SIG-M5 treated with dmso at 0.1 percent for 504 hours (cell line): ENCODE measurements at regions not wholly inside any gene's neighbourhood (a gene's known extent, or its start where the extent isn't known, plus 50 kb on each side); places are given as distances from the start of the nearest gene placed in this dataset.

Experiments used
- DNase-seq: peaks from one replicate; lab custom pipeline; 2025; ENCODE audit not compliant: unreplicated experiment; lab: John Stamatoyannopoulos, UW

DNA sequence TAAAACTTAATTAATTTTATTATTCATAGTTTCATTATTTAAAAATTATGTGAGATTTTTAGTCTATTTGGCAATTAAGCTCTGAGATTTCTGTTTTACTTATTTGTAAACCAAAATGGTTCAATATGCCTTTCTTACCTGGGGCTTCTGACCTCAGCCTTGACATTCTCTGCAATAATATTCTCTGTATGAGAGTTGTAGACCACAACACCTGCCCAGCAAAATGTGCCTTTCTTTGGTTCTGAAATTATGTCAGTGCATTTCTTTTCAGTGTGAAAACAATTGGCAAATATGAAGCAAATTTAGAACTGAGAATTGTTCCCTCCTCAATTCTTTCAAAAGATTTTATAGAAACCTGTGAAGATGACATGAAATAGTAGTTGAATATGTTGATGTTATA is 426.4 kb upstream of the FZD8 start:
- DNase-seq, result no peak

DNA sequence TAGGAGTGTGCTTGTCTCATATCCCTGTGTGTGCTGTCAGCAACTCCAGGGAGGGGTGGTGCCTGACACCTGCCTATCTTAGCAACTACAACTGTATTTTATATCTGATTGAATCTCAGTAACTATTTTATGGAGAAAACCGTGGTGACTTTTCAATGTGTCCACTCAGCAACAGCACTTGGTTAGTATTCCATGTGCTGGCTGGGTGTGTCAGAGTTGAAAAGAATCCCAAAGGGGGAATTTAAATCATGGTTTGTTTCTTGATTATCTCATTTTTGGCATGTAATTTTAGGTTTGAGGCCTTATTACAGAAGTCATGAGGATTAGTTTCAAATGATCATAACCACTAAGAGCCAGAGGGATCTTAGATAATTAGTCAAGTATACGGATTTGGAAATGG is 425.7 kb upstream of the FZD8 start:
- DNase-seq, result no peak

DNA sequence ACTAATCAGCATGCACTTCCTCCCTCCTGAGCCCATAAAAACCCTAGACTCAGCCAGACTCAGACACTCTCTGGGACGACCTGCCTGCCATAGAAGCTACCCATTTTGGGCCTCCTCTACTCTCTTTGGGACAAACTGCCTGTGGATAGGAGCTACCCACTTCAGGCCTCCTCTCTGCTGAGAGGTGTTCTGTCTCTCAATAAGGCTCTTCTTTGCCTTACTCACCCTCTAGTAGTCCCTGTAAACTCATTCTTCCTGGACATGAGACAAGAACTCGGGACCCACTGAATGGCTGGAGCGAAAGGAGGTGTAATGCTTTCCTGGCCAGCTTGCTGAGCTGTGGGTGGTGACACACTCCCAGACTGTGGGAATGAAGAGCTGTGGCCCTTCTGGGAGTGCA is 424.8 kb upstream of the FZD8 start:
- no peak for DNase-seq

DNA sequence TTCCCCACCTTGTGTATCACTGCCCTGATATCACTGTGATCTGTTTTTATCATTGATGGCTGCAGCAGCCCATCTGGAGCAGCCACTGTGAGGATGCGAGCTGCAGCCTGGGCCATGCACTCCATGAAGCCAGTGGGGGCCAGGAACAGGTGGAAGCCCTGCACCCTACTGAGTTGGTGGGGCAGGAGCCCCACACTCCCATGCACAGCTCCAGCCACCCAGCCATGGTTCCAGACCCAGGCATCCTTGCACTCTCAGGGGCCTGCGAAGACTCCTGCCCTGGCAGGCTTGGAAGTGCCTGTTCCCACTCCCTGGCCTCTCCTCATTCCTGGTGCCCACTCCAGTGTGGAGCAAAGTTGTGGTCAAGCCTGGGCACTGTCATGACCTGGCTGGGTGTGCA is 424.0 kb upstream of the FZD8 start:
- DNase-seq, result no peak

DNA sequence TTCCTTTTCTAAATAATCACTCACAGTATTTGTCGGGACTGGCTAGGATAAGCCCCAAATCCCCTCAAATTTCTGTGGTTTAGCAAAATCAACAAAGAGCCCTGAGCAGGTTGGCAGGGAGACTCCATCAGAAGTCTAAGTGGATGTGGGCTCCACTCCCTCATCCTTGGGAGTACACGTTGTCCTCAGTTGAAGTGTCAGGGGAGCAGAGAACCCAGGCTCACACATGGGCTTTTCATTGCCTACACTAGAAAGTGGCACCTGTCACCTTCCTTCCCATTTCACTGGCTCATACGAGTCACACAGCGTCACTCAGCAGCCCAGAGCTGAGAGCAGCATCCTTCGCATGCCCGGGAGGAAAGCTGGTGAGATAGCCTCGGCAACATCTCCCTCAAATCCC is 421.3 kb upstream of the FZD8 start:
- no peak for DNase-seq

DNA sequence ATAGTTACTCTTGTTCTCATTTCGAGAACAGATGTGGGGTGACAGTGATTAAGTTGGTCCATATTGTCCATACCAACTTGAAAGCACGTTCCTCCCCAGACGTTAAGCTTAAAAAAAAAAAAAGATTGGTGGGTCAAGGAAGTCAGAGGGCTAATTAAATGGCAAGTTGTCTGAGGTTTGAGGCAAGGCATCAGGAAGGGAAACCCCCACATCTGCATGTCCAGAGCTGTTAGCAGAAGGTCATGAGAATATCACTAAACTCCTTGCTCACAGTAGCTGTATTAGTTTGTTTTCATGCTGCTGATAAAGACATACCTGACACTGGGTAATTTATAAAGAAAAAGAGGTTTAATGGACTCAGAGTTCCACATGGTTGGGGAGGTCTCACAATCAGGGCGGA is 415.6 kb upstream of the FZD8 start:
- DNase-seq, result no peak

DNA sequence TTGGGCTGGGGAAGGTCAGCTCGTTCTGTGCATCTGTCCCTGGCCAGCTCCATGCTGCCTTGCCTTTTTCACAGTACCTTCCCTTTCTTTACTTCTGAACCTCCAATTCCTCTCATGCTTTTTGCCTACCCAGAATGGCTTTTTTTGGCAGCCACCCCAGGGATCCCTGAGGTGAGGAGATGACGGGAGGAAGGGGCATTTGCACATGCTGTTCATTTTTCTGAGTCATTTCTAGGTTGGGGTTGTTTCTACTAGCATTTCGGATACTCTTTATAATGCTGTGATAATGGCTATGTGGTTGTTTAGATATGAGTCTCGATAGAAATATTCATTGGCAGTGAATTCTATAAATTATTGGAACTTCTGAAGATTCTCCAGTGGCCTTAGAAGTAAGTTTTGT is 415.1 kb upstream of the FZD8 start:
- DNase-seq, result no peak

DNA sequence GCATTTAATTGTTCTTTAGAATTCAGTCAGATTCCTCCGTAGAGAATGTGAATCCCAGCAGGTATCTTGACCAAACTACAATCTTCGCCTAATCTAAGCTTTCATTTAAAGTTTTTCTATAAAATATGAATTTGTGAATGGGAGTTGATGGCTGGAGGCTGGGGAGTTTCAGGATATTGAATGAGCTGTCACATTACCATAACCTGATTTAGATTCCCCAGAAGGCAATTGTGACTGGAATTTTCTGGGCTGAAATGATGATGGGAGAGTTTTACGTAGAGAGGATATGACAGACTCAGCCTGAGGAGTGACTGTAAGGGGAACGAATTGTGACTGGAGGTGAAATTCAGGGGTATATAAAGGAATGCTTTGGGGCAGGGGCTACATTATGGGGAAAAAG is 411.7 kb upstream of the FZD8 start:
- no peak for DNase-seq

DNA sequence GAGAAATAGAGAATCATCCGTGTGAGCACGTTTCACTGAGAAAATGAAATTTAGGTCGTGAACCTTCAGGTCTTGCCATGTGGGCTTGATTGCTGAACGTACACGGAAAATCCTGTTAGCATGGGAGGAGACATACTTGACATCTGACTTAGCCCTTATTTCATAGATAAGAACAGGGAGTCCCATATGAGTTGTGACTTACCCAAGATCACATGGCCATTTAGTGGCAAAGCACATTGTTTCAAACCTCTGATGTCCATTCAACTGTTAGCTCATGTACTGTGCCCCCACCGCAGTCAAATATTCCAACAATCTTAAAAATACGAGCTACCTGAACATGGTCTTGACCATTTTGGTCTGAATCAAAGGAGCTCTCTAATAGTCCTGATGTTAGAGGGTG is 411.2 kb upstream of the FZD8 start:
- DNase-seq, result no peak

DNA sequence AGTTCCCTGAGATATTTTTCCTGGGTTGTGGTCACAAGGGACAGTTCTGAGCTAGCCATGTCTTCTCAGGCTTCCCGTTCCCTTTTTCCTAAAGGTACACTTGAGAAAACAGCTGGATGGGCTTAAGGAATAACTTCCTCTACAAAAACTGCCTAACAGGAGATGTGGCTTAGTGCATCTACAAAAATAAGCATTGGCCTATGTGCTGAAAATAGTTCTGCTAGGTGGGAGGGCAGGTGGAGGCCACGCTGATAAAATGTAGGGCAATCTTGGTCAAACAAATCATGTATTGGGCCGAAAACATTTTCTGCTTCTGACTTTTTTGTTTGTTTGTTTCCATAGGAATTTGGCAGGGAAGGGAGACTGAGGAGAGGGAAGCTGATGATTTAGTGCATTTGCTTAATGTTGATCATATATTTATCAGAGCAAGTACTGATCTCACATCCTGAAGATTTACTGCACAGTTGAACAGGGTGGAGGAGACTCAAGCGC is 409.4 kb upstream of the FZD8 start:
- DNase-seq, result no peak

DNA sequence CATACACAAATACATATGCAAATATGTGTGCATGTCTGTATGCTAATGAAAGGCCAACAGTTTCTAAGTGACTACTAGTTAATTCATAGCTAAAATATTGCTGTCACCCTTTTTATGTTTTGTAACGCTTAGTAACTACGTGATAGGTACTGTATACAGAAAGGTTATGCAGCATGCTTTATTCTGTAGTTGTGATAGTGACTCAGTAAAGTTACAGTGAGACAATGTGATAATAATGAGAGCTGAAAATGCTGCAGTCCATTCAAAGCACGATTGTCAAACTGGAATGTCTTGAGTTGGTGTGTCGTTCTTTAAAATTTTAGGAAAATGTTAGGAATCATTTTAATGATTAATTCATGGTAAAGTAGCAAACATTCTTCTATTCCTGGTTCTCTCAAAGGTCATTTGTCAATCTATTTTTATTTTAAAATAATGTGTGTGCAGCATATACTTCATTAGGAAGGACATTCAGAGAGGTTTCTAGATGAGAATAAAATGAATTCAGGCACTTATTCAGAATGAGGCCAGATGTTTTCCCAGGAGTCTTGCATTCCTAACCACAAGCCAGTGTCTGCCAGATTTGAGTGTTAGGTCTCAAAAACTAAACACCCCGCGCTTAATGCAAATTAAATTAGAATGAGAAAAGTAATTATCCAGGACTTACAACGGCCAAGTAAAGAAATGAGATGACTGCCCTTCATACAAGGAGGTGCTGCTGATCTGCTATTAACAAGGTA is 408.8 kb upstream of the FZD8 start:
- DNase-seq, result no peak

DNA sequence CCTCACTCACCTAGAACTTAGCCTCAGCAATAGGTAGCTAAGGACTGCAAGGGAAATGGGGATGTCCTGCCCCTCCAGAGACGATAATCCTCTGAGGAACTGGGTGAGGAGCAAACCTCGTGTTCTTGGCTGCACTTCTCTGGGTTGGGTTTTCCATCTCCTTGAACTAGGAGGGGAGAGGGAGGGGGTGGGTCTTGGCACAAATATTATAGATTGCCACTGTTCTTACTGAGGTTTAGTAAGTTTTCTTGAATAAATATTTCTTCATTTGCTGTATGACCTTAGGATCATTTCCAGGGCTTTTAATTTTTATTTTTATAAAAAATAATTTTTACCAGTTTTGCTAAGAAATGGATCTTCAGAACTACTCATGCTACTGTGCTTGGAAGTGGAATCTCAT is 406.7 kb upstream of the FZD8 start:
- DNase-seq, result no peak

DNA sequence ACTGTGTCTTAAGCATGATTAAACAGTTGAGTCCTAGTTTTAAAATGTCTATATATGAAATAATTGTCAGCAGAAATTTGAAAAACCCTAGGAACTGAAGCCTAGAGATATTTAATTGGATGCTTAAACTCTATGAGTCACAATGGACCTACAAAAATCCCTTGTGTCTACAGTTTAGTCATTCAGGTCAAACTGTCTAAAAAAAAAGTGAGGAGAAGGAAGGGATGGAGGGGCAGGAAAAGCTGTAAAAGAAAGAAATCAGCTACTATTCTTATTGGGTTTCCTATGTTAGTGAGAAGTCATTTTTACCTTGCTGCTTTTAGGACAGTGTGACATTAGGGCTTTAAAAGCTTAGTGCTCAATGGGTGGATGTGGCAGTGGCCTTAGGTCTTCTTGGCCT is 406.1 kb upstream of the FZD8 start:
- no peak for DNase-seq

DNA sequence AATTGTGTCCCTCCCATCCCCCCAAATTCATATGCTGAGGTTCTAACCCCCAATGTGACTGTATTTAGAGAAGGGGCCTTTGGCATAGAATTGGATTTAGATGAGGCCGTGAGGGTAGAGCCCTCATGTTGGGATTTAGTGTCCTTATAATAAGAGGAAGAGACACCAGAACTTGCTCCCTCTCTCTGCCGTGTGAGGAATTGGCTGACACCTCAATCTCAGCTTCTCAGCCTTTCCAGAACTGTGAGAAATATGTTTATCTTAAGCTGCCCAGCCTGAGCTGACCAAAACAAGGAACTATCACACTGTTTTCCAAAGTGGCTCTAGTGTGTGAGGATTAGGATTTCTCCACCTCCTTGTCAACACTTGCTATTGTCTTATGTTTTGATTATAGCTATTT is 400.0 kb upstream of the FZD8 start:
- no peak for DNase-seq

DNA sequence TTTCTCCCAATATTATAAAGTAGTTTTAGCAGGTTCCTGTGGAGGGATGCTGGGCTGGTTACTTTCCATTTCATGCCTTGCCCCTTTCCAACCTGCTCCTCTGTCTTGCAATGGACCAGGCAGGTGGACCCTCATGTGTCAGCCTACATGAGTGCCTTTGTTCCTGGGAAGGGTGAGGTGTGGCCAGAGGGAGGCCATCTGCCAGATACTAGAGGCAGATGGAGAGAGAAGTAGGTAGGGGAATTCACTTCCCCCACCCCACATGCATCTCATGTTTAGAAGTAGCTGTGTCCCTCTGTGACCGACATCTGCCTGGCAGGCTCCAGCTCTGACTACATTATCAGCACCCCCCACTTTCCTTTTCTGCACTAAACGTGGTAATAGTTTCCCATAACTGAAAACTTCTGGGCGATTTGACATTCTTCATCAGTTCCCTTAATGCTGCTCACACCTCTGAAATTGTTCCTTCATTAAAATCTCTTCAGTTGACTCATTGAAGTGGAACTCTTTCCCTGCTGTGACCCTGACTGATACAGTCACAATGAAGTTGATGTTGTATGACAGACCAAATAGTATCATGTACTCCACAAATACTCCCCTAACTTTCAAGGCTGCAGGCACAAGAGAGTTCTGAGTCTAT is 396.3 kb upstream of the FZD8 start:
- DNase-seq, result no peak

DNA sequence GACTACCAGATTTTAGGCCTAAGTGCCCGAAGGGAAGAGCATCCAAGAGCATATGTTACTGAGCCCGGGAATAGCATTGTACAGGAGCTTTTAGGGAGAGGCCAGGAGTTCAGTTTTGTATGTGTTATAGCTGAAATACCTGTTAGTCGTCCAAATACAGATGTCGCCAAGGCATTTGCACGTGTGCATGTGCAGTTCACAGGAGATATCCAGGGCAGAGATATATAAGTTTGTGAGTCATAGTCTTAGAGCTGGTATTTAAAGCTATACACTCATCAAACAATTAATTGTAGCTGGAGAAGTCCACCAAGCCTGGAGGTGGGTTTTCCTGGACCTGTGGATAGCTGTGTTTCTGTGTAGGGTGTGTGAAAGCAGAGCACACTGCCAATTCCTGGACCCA is 394.0 kb upstream of the FZD8 start:
- no peak for DNase-seq

DNA sequence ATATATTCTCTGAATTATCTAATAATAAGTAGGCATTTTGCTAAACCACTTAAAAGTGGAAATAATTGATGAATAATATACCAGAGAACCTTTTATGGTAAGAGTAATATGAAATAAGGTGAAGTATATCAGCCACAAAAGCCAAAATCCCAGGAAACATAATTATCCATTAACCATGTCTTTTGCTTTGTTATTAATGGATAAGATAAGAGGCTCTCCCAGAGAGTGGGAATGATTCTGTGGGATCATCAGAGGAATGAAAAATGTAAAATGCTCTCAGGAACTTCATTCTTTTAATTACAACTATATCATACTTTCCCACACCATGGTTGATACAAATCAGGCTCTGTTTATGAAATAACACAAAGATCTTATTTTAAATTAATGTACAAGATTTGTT is 391.7 kb upstream of the FZD8 start:
- DNase-seq, result no peak

DNA sequence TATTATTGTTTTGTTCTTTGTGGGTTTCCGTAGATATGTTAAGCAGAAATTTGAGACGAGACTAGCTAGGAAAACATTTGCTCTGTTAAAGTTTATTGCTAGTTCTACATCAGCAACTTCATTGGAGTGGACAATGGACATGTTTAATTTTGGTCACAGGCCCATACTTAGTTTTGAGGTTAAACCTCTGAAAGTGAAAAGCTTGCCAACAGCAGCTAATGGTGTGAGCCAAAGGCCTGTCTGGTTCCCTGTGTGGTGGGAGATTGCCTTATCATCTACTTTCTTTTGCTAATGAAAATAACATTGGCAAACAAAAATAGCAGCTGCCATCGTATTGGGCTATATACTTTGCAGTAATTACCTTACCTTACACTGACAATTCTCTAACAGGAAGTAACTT is 388.4 kb upstream of the FZD8 start:
- no peak for DNase-seq

DNA sequence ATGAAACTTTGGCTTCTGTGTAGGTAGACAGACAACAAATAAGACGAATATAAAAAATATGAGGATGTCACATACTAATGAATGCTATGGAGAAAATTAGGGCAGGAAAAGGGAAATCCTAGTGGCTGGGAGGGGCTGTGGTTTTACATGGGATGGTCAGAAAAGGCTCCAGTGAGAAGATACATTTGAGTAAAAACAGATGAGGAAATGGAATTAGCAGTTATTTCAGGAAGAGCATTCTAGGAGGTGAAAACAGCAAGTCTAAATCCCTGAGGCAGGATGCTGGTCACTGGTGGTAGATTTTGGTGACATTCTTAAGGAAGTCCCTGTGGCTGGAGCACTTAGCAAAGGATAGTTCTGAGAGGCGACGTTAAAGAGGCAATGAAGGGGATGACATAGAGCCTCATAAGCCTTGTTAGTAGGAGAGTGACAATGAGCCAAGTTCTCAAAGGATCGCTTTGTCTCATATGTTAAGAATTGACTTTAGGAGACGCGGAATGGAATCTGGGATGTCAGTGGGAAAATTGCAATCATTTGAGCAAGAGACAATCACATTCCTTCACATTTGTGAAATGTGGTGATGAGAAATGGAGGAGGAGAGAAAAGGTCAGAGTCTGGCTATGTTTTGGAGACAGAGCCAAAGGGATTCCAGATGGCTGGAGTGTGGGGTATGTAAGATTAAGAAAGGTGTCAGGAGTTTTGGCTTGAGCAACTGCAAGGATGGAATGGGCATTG is 384.7 kb upstream of the FZD8 start:
- DNase-seq, result no peak

DNA sequence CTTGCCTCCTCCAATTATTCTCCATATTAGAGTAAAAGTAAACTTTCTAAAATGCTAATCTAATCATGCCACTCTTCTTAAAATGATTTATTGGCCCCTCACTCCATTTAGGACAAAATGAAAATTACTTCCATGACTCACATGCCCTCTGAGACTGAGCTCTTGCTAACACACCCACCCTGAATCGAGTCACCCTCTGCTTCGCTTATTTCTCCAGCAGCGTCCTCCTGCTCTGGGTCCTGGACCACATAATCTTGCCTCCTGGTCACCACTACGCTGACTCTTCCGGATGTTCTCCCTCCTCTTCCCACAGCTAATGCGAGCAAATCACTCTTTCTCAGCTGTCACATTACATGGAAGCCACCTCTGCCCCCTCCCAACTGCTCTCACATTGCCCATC is 384.0 kb upstream of the FZD8 start:
- DNase-seq, result no peak

DNA sequence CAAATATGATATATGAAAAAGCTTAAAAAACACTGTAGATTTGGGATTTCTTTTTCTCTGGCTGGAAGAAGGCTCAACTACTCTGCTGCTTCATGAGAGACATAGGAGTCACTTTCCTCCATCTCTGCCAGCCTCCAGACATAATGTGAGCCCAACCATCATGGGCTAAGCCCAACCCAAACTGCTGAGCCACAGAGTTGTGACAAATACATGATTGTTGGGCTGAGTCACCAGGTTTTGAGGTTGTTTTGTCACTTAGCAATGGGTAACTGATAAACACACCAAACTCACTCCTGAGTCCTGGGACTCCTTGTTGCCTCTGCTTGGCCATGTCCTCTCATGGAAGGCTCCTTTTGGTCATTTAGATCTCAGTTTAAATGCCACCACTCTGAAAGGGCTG is 381.8 kb upstream of the FZD8 start:
- no peak for DNase-seq

DNA sequence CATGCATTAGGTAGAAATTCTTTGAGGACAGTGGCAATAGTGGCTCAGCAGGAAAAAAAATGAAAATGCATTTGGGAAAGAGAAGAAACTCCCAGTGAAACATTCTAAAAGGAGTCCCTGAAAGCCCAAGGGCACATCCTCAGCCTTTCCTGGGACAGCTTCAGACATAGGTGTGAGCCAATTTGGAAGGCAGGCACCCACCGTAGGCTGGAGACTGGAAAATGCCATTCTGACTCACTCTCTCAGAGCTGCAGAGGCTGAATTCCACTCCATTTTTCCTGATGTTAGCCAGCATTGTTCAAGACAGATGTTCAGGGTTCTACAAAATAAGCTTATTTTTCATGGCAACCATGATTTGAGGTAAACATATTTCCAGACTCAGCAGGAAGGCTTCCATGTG is 379.0 kb upstream of the FZD8 start:
- DNase-seq, result no peak
